H1 (cell line): ENCODE measurements at regions not wholly inside any gene's neighbourhood (a gene's known extent, or its start where the extent isn't known, plus 50 kb on each side); places are given as distances from the start of the nearest gene placed in this dataset.

Experiments used
- CTCF ChIA-PET: fragments of 300-600 bp; sonication (Branson Sonifier 250); formaldehyde crosslinking; loops from one replicate; lab custom pipeline; 2021; ENCODE audit not compliant: partially characterized antibody; lab: Charles Lee
- POLR2A ChIA-PET: fragments of 300-600 bp; sonication (Branson Sonifier 250); formaldehyde crosslinking; loops from one replicate; lab custom pipeline; 2021; ENCODE audit warnings: inconsistent platforms; ENCODE audit not compliant: partially characterized antibody; lab: Charles Lee
- DNase-seq, 2 experiments: peaks; one replicate each; pipeline versions ENCODE4 v3.0.0 to v3.0.0-alpha.2; 2010 to 2022; ENCODE audit warnings: low spot score in 2 of 2, low read depth in 1 of 2, mixed read lengths in 1 of 2
- FAIRE-seq: peaks from 2 replicates; lab custom pipeline; 2011; peaks lifted over from hg19 to GRCh38; lab: Jason Lieb, UNC
- H2AFZ ChIP-seq: 2 replicates; pipeline ENCODE4 v1.8.1; 2012; ENCODE audit warnings: low read length, inconsistent platforms
- H2AK5ac ChIP-seq: 2 replicates; pipeline ENCODE4 v1.6.1; 2013; ENCODE audit warnings: low read depth, low read length
- H2BK120ac ChIP-seq: replicated peaks from 2 replicates; pipeline ENCODE3; 2013; ENCODE audit warnings: low read depth, low read length, inconsistent platforms
- H2BK12ac ChIP-seq: 2 replicates; pipeline ENCODE4 v1.6.1; 2013; ENCODE audit warnings: low read depth, low read length
- H2BK15ac ChIP-seq: 2 replicates; pipeline ENCODE4 v1.6.1; 2013; ENCODE audit warnings: low read length
- H2BK20ac ChIP-seq: 2 replicates; pipeline ENCODE4 v1.6.1; 2013; ENCODE audit warnings: low read length
- H2BK5ac ChIP-seq: 2 replicates; pipeline ENCODE4 v1.6.1; 2013; ENCODE audit warnings: low read depth, low read length
- H3K14ac ChIP-seq: 2 replicates; pipeline ENCODE4 v1.6.1; 2013; ENCODE audit warnings: inconsistent platforms; ENCODE audit not compliant: insufficient read length
- H3K18ac ChIP-seq: 2 replicates; pipeline ENCODE4 v1.6.1; 2013; ENCODE audit warnings: low read length; ENCODE audit errors: extremely low read depth
- H3K23ac ChIP-seq: 2 replicates; pipeline ENCODE4 v1.6.1; 2013; ENCODE audit warnings: inconsistent platforms; ENCODE audit not compliant: insufficient read length
- H3K23me2 ChIP-seq: 2 replicates; pipeline ENCODE4 v1.6.1; 2013; ENCODE audit warnings: low read depth, low read length
- H3K27ac ChIP-seq: 2 replicates; pipeline ENCODE4 v1.6.1; 2011; ENCODE audit warnings: low read depth, low read length, inconsistent platforms
- H3K27me3 ChIP-seq, 4 experiments: replicated peaks in 1 of 4; 1 replicate in 1 of 4; 2 replicates in 3 of 4; pipeline versions ENCODE4 v1.6.1 to v1.8.1; 2011 to 2013; ENCODE audit warnings: low read length in 3 of 4, mild to moderate bottlenecking in 3 of 4, inconsistent platforms in 2 of 4, mixed read lengths in 2 of 4, moderate library complexity in 1 of 4; ENCODE audit not compliant: control insufficient read depth in 3 of 4, insufficient read depth in 3 of 4; ENCODE audit errors: extremely low read depth in 1 of 4
- H3K36me3 ChIP-seq, 4 experiments: 2 replicates each; pipeline versions ENCODE4 v1.6.1 to v1.8.1; 2011 to 2013; ENCODE audit warnings: mild to moderate bottlenecking in 4 of 4, low read length in 3 of 4, moderate library complexity in 2 of 4, control low read depth in 1 of 4, inconsistent platforms in 1 of 4; ENCODE audit not compliant: insufficient read depth in 4 of 4, control insufficient read depth in 2 of 4
- H3K4ac ChIP-seq: replicated peaks from 2 replicates; pipeline ENCODE3; 2013; ENCODE audit warnings: low read length, low read depth, mixed read lengths, inconsistent platforms; ENCODE audit not compliant: insufficient read length
- H3K4me1 ChIP-seq, 4 experiments: replicated peaks in 1 of 4; 1 replicate in 1 of 4; 2 replicates in 3 of 4; pipeline versions ENCODE4 v1.6.1 to v1.8.1; 2011 to 2013; ENCODE audit warnings: low read length in 3 of 4, inconsistent platforms in 2 of 4, mixed read lengths in 1 of 4; ENCODE audit not compliant: insufficient read depth in 4 of 4, control insufficient read depth in 3 of 4
- H3K4me2 ChIP-seq, 2 experiments: 2 replicates each; pipeline versions ENCODE4 v1.6.1 to v1.8.1; 2011 to 2013; ENCODE audit warnings: low read depth in 2 of 2, low read length in 2 of 2, control low read depth in 1 of 2, inconsistent platforms in 1 of 2, mild to moderate bottlenecking in 1 of 2; ENCODE audit not compliant: insufficient read depth in 1 of 2
- H3K4me3 ChIP-seq, 4 experiments: fragments of 200-600, 300-600 bp in 1 of 4; sonication (generic), shearing (Covaris generic), sonication (Bioruptor Twin) in 1 of 4; 2 replicates each; pipeline versions ENCODE4 v1.5.1 to v1.8.1; 2011 to 2016; ENCODE audit warnings: low read length in 4 of 4, low read depth in 3 of 4, control low read depth in 2 of 4, inconsistent platforms in 2 of 4, mild to moderate bottlenecking in 2 of 4, mixed read lengths in 1 of 4, moderate library complexity in 1 of 4; ENCODE audit not compliant: insufficient read depth in 2 of 4; ENCODE audit errors: extremely low read depth in 1 of 4
- H3K56ac ChIP-seq: replicated peaks from 2 replicates; pipeline ENCODE3; 2013; ENCODE audit warnings: low read depth, mild to moderate bottlenecking, mixed read lengths, low read length, inconsistent platforms; ENCODE audit not compliant: insufficient read length
- H3K79me1 ChIP-seq: 2 replicates; pipeline ENCODE4 v1.6.1; 2013; ENCODE audit warnings: low read depth, low read length, control low read depth
- H3K79me2 ChIP-seq, 2 experiments: 2 replicates each; pipeline versions ENCODE4 v1.6.1 to v1.8.1; 2012 to 2013; ENCODE audit warnings: low read length in 2 of 2, mild to moderate bottlenecking in 2 of 2, inconsistent platforms in 1 of 2; ENCODE audit not compliant: insufficient read depth in 2 of 2, control insufficient read depth in 1 of 2
- H3K9ac ChIP-seq, 4 experiments: replicated peaks in 1 of 4; 1 replicate in 1 of 4; 2 replicates in 3 of 4; pipeline versions ENCODE4 v1.6.1 to v1.8.1; 2011 to 2013; ENCODE audit warnings: low read depth in 3 of 4, low read length in 3 of 4, control low read depth in 2 of 4, mild to moderate bottlenecking in 2 of 4, moderate library complexity in 2 of 4, inconsistent platforms in 1 of 4; ENCODE audit errors: extremely low read depth in 1 of 4
- H3K9me3 ChIP-seq, 2 experiments: 2 replicates each; pipeline versions ENCODE4 v1.6.1 to v1.8.1; 2012 to 2013; ENCODE audit warnings: mild to moderate bottlenecking in 2 of 2, moderate library complexity in 2 of 2, control low read depth in 1 of 2, inconsistent platforms in 1 of 2, low read depth in 1 of 2, low read length in 1 of 2, mixed read lengths in 1 of 2; ENCODE audit not compliant: insufficient read depth in 2 of 2
- H4K20me1 ChIP-seq, 2 experiments: replicated peaks in 1 of 2; 2 replicates each; pipeline versions ENCODE3 to v1.8.1; 2011 to 2013; ENCODE audit warnings: inconsistent platforms in 2 of 2, low read length in 2 of 2, mild to moderate bottlenecking in 1 of 2; ENCODE audit not compliant: insufficient read depth in 2 of 2, control insufficient read depth in 1 of 2
- H4K5ac ChIP-seq: 2 replicates; pipeline ENCODE4 v1.6.1; 2013; ENCODE audit warnings: low read length, low read depth, mixed read lengths, inconsistent platforms; ENCODE audit not compliant: insufficient read length
- H4K8ac ChIP-seq: 2 replicates; pipeline ENCODE4 v1.8.0; 2013; ENCODE audit warnings: mild to moderate bottlenecking, moderate library complexity, low read length, inconsistent platforms; ENCODE audit not compliant: insufficient read depth; ENCODE audit errors: extremely low read depth
- H4K91ac ChIP-seq: replicated peaks from 2 replicates; pipeline ENCODE3; 2013; ENCODE audit warnings: low read length, mixed read lengths, inconsistent platforms; ENCODE audit not compliant: insufficient read length
- FOSL1 ChIP-seq: IDR thresholded peaks from 2 replicates; pipeline ENCODE4 v1.6.1; 2011; ENCODE audit warnings: mild to moderate bottlenecking, low read depth, low read length, moderate library complexity; ENCODE audit not compliant: insufficient read depth
- GTF2F1 ChIP-seq: IDR thresholded peaks from 2 replicates; pipeline ENCODE4 v1.6.1; 2012; ENCODE audit warnings: low read depth, low read length, improper control_type of control experiment, borderline replicate concordance
- ZNF274 ChIP-seq: IDR thresholded peaks from 2 replicates; pipeline ENCODE4 v1.7.0; 2012; ENCODE audit warnings: low read length, borderline replicate concordance; ENCODE audit errors: extremely low read depth

GRCh38 chr3:130266817-130267216 is 78.7 kb upstream of the COL6A5 start:
- no peak overlapping the region for H3K4me3 ChIP-seq
- no peaks in the 10 kb centered on the region for H3K23me2 ChIP-seq
- FAIRE-seq (no peak), DNase-seq (no peak)
- peaks cover 0 to 5% (median 0%) of the 10 kb centered on the region in 4 experiments; a peak in 1 of 7 replicates for H3K4me1 ChIP-seq
- H4K20me1 ChIP-seq, result no peaks in the 10 kb centered on the region
- H2AFZ ChIP-seq, result no peak overlapping the region
- H3K23ac ChIP-seq, result no peak overlapping the region
- H3K27ac ChIP-seq, result no peak overlapping the region
- H3K9me3 ChIP-seq, result no peaks in the 10 kb centered on the region
- POLR2A ChIA-PET, result no interaction called here
- no peak overlapping the region for H3K14ac ChIP-seq
- H4K5ac ChIP-seq, result no peak overlapping the region
- no peak overlapping the region for H2BK20ac ChIP-seq
- H3K56ac ChIP-seq, result no peak overlapping the region
- H3K18ac ChIP-seq, result no peak overlapping the region
- no peak overlapping the region for H3K4ac ChIP-seq
- CTCF ChIA-PET, result interaction anchor here (1.2 kb wide), 1 partner anchor 10 kb away, joined by 5 read pairs; no protein-coding TSS in a partner anchor
- no peaks in the 10 kb centered on the region for H3K36me3 ChIP-seq
- H3K27me3 ChIP-seq, result no peaks in the 10 kb centered on the region; a peak in 1 of 7 replicates
- TF ChIP-seq ZNF274 (no peak), FOSL1 (no peak), GTF2F1 (no peak)
- no peak overlapping the region for H4K91ac ChIP-seq
- H2BK120ac ChIP-seq, result no peak overlapping the region
- no peak overlapping the region for H3K9ac ChIP-seq
- no peak overlapping the region for H2BK5ac ChIP-seq
- no peaks in the 10 kb centered on the region for H3K79me1 ChIP-seq
- H3K79me2 ChIP-seq, result no peaks in the 10 kb centered on the region
- H4K8ac ChIP-seq, result no peak overlapping the region
- H2BK12ac ChIP-seq, result no peak overlapping the region
- H2BK15ac ChIP-seq, result no peak overlapping the region
- no peak overlapping the region for H2AK5ac ChIP-seq
- no peak overlapping the region for H3K4me2 ChIP-seq
